Esophagus mucosa (tissue), 1 donor: ENCODE measurements at regions not wholly inside any gene's neighbourhood (a gene's known extent, or its start where the extent isn't known, plus 50 kb on each side); places are given as distances from the start of the nearest gene placed in this dataset.
"Not testable (repeated sequence)": the region's sequence is repeated elsewhere in the genome, so short reads cannot be mapped to it uniquely, and the experiment has no call there.

Experiments
- ATAC-seq: fragments of 200-7000 bp; cut with Tn5 transposase; one replicate; pipeline ENCODE4 v1.9.1; 2020
- donor health status: DM: yes; HTN: yes; CAD: no.

DNA sequence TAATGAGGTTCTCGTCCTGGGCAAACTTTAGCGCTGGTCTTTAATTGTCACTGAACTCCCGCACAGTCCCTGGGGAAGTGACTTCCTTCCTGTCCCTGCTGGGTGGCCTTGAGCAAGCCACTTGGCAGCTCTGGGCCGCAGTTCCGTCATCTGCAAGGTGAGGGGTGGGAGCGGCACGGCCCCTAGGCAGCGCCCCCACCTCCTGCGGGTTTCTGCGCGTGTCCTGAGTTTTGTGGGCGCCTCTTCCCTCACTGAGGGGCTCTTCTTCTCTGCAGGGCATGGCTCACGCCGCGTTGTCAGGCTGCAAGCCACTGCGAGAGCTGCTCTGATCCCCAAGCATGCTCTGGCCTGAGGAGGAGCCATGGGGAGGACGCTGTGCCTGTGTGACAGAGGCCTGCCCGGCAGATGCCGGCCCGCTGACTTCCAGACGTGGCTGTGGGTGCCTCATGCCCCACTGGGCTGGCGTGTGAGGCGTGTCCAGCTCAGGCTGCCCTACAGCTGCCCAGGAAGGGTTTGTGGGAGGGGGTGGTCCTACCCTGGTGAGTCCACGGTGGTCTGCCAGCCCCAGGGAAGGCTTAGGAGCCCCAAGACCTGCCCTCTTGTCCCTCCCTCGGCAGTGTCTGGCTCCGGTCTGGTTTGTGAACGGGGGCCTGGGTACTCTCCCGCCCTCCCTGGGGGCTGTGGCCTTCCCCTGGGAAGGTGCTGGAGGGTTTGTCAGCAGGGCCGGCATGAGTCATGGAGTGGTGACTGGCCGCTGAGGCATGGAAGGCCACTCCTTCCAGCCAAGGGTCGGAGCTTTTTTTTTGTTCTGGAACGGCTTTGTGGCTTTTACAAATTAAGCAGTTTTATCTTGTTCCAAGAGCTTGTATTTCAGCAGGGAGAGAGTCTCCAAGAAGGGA, 182.0 kb downstream of the SEC14L1 start:
- peak; percentile 30 for ATAC-seq

DNA sequence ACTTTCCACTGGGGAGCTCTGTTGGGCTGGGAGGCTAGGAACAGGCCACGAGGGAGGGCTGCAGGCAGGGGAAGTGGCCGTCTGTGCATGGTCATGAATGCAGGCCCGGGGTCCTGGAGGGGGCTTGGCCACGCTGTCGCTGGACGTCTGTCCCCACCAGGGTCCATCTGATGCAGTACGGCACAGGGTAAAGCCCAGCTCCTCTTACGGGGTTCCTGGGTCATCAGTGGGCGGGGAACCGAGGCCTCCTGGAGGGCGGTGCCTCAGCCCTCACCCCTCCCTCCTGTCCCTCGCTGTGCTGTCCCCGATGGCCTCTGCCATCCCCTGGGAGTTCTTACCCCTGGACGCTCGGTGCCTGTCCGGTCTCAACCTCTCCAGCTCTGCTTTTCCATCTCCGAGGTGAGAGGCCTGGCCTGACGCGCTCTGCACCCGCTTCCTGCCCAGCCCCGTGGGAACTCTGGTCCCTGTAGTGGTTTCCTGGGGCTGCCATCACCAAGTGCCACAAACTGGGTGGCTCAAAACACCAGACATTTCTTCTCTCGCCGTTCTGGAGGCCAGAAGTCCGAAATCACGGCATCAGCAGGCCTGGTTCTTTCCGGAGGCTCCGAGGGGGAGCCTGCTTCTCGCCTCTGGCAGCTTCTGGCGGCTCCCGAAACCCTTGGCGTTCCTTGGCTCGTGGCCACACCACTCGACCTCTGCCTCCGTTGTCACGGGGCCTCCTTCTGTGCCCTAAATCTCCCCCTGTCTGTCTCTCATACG, 182.8 kb downstream of the SEC14L1 start:
- no peak for ATAC-seq

DNA sequence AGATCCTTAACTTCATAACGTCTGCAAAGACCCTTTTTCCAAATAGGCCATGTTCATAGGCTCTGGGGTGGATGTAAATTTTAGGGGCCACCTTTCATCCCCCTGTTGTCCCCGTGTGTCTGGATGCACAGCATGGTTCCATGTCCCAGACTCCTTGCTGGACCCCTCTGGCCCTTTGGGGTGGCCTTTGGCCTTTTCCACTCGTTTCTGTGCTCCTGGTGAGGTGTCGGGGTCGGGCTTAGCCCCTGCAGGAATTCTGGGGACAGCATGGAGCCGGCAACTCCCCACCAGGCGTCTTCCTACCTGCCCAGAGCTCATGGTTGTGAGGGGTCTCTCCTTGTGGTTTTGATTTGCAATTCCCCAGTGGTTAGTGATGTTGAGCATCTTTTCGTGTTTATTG, 183.5 kb downstream of the SEC14L1 start:
- no peak for ATAC-seq

DNA sequence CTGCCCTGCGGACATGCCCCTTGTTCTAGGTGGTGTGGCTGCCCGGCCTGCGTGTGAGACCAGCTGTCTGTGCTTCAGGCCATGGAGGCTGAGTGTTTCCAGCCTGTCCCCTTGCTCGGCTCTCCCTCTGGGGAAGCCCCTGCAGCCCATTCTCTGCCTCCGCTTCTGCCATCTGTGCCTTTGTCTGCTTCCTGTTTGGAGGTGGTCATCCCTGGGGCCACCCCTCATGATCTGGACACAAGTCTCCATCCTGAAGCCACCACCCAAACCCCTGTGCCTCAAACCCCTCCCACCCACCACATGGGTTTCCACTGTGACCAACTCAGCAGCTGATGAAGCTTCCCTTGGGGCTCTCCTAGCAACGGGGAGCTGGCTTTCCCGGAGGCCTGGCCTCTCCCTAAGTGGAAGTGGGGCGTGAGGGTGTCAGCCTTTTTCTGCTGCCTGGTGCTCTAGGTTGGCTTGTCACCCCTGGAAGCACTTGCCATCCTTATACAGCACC, 184.9 kb downstream of the SEC14L1 start:
- ATAC-seq, result no peak

DNA sequence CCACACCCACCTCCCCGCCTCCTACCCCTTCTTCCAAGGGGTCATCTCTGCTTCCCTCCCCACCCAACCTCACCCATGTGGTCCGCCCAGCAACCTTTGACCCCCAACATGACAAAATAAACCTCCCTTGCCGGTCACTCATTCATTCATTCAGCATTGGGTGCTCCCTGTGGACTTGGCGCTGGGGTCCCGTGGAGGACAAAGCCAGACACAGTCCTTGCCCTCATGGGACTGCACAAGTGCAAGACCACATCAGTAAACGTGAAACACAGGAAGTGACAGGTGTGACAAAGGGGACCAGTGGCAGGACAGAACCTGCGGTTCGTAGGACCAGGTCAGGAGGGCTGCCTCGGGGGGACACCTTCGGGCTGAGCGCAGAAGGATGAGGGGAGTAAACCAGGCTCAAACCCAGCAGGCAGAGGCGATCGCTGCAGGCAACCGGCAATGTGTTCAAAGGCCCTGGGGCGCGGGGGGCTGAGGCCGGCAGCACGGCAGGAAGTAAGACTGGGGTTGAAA, 185.4 kb downstream of the SEC14L1 start:
- no peak for ATAC-seq

DNA sequence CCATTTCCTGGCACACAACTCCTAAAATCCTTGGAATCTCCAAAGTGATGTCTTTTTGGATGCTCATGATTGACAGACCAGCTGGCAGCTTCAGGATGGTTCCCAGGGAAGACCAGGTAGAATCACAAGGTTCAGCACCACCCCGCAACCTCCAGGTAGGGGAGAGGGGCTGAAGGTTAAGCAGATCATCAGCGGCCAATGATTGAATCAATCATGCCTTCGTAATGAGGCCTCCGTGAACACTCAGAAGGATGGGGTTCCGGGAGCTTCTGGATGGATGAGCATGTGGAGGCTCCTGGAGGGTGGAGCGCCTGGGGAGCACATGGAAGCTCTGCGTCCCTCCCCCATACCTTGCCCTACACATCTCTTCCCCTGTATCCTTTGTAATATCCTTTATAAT, 185.9 kb downstream of the SEC14L1 start:
- ATAC-seq, result no peak

DNA sequence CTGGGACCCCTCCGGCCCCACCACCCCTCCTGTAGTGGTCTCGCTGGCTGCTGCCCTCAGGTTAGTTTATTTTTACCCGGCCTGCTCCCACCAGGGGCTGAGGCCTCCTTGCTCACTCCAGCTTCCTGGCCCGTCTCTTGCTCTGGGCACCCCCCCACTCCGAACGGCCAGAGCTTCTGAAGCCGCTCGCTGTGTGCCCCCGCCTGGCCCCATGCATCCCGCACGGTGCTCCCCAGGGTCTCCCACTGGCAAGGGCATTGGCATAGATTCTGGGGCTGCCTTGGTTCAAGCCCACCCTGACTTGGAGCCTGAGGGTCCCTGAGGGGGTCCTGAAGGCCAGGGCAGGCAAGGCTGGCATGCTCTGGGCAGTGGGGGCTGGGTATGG, 186.4 kb downstream of the SEC14L1 start:
- no peak for ATAC-seq

DNA sequence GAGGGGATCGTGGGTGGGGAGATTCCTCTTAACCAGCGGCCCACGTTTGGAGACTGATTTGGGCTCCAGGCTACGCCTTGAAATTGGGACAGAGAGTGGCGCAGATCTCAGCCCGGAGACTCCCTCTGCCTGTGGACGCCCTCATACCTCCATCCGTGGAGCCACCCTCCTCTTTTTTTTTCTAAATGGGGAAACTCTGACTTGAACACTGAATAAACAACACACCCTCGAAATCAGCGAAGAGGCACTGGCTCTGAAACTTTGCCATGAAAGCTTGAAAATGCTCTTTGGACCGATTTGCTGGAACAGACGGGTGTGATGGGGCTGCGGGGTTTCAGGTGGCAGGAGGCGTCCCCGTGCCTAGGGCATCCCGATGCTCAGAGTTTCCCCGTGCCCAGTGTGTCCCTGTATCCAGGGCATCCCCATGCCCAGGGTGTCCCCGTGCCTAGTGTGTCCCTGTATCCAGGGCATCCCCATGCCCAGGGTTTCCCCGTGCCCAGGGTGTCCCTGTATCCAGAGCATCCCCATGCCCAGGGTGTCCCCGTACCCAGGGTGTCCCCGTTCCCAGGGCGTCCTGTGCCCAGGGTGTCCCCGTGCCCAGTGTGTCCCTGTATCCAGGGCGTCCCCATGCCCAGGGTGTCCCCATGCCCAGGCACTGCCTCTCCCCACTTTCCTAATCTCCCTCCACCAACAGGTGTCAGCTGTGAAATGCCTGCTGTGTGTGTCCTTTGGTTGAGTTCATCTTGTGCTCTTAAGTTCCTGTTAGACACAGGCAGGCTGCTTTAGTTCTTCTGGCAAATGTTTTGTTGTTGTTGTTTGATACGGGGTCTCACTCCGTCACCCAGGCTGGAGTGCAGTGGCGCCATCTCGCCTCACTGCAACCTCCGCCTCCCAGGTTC, 187.0 kb downstream of the SEC14L1 start:
- no peak for ATAC-seq

DNA sequence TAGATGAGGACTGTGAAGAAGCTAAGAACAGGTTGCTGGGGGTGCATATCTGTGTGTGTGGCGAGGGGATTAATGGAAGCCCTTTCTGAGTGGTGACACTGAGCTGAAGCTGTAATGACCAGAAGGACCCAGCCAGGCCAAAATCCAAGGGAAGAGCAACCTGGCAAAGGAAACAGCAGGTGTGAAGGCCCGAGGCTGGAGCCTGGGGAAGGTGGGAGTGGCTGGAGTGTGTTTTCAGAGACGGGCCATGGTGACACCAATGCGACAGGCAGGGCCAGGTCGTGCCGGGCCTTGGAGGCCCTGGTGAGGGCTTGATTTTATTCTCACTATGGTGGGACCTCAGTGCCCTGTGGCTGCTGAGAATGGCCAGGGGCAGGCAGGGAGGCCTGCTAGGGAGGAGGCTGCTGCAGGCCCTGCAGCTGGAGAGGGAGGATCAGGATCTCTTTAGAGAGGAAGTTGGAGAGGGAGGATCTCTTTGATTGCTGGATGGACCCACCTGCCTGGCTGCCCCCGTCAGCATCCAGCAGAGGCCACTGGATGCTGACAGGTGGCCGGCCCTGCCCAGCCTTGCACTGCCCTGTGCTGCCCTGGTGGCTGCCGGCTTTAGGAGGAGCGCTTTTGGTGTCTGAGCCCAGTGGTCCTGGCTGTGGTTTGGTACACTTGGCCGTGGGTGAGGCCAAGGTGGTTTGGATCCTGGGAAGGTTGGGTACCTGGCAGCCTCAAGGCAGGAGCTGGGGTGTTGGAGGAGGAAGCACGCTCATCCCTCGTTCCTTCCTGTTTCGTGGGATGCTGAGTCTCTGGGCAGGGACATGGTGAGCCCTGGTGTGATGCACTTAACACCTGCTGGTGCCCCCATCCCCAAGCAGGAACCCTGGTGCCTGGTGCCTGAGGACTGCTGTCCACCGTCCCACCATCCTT, 188.3 kb downstream of the SEC14L1 start:
- no peak for ATAC-seq

DNA sequence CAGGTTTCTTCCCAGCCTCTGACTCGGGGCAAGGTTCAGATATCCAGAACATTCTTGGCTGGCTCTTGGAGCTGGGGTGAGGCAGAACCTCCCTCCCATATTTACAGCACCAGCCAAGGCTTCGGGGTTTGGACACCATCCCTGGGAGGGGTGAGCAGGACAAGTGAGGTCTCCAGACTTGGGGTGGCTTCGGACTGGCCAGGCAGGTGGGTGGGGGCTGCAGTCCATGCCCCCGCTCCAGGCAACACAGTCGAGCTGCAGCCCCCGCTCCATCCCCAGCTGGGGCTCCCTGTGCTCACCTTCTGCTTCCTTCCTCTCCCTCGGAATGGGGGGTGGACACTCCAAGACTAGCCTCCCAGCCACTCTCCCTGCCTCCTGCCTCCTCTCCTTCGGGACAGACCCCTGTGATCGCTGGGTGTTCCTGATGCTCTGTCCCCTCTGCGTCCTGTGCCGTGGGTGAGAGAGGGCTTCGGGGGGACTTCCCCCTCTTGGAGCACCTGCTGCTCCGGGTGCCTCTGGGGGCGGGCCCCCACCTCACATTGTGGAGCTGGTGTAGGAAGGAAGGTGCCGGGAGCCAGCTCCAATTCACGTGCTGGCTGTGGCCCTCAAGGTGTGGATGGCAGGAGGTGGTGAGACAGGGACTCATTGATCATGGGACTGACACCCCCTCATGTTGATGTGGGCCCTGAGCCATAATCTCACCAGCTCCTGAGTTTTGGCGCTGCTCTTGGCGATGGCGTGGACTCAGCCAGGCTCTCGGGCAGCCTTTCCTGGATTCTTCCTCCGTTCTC, 189.2 kb downstream of the SEC14L1 start:
- ATAC-seq, result no peak

DNA sequence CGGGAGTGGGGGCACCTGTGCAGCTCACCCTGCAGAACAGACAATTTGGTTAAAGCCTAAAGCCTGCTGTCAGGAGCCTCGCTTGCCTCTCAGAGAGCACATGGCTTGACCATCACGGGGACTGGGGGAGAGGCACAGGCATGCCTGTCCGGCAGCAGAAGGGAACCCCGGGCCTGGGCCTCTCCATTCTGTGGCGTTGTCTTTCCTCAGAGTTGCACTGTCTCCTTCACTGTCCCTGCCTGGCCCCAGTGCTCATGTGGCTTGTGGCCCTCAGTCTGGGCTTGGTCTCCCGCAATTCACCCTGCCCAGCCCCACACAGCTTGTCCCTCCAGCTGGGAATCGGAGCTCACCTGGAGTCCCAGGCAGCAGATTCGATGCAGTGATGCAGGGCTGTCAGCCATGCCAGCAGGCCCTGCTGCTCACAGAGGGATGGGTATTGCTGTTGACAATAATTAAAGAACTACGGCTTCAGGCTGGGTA, 189.9 kb downstream of the SEC14L1 start:
- ATAC-seq, result no peak

DNA sequence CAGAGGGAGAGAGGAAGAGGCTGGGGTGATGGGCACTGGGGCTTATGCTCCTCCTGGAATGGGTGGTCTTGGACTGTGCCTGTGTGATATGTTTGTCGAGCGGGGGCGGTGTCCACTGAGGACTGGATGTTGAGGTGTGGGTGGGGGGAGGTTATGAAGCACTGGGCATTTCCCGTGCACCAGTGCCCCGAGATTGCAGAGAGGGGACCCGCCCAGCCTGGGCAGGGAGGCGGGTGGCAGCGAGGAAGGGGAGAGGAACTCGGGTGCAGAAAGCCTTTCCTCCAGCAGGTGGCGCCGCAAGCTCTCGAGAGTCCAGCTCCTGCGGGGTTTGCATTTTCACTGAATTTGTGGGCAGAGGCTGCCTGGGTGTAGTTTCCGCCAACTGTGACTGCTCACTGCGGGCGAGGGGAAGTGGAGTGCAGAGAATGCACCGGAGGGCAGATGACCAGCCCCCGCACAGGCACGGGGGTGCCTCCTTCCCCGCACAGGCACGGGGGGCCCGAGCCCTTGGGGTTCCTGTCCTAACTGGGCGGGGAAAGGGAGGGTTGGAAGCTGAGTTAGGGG, 190.6 kb downstream of the SEC14L1 start:
- ATAC-seq, result peak; percentile 76

DNA sequence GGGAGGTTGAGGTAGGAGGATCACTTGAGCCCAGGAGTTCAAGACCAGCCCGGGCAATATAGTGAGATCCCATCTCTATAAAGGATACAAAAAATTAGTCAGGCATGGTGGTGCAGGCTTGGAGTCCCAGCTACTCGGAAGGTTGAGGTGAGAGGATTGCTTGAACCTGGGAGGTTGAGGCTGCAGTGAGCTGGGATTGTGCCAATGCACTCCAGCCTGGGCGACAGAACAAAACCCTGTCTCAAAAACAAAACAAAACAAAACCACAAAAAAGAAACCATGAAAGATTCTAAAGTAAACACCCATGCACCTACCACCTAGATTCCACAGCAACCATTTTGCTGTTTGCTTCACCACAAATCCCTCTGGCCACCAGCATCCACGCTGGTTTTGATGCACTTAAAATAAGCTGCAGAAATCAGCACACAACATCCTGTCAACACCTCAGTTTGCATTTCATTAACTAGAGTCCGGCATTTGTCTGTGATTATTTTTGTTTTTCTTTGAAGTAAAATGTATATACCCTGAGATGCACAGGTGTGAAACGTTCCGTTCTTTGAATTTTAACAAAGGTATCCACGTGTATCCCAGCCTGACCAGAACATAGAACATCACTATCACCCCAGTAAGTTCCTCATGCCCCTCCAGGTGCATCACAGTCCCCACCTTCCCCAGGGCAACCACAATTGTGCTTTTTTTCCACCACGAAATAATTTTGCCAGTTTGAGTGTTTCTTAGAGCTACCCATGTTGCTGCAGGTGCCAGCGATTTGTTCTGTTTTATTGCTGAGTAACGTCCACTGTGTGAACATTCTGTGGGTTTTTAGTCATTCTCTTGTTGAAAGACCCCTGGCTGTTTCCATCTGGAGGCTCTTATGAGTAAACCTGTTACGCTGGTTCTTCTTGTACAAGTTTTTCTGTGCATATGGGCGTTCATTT, 191.5 kb downstream of the SEC14L1 start:
- ATAC-seq, result peak; percentile 42

DNA sequence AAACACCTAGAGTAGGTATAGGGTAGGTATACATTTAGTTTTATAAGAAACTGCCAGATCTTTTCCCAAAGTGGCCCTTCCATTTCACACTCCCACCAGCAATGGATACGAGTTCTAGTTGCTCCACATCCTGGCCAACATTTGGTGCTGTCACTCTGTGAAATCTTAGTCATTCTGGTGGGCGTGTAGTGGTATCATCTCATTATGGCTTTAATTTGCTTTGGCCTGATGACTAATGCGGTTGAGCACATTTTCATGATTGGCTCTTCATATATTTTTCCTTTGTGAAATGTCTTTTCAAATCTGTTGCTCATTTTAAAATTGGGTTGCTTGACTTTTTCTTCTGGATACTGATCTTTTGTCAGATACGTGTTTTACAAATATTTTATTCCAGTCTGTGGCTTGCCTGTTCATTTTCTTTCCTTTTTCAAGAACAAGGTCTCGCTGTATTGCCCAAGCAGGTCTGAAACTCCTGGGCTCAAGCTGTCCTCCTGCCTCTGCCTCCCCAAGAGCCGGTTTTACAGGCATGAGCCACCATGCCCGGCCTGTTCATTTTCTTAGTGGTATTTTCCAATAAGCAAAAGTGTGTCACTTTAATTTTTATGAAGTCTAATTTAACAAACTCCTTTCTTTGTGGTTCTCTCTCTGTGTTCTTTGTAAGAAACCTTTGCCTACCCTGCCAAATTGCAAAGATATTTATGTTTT, 192.4 kb downstream of the SEC14L1 start:
- peak; percentile 58 for ATAC-seq

DNA sequence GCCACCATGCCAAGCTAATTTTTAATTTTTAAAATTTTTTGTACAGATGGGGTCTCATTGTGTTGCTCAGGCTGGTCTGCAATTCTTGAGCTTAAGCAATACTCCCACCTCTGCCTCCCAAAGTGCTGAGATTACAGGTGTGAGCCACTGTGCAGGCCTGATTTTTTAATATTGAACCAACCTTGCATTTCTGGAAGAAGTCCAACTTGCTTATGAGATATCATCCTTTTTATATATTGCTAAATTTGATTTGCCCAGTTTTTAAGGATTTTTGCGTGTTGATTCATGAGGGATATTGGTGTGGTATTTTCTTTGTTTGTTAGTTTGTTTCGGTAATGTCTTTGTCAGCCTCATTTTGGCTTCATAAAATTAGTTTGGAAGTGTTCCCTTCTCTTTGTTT, 196.4 kb downstream of the SEC14L1 start:
- ATAC-seq, result no peak

DNA sequence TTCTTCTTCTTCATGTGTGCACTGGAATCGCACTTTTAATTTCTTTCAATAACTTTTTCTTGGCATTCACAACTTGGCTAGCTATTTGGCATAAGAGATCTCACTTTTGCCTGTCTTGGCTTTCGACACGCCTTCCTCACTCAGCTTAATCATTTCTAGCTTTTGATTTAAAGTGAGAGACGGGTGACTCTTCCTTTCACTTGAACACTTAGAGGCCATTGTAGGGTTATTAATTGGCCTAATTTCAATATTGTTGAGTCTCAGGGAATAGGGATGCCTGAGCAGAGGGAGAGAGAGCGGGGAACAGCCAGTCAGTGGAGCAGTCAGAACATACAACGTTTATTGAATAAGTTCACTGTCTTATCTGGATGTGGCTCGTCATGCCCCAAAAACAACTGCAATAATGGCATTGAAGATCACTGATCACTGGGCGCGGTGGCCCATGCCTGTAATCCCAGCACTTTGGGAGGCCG, 200.3 kb downstream of the SEC14L1 start:
- no peak for ATAC-seq

DNA sequence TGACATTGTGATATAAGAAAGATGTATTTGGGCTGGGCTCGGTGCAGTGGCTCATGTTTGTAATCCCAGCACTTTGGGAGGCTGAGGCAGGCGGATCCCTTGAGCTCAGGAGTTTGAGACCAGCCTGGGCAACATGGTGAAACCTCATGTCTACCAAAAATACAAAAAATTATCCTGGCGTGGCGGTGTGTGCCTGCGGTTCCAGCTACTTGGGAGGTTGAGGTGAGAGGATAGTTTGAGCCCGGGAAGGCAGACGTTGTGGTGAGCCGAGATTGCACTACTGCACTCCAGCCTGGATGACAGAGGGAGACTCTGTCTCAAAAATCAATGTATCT, 201.9 kb downstream of the SEC14L1 start:
- not testable (repeated sequence) for ATAC-seq
